Left hindlimb (tissue), 1 donor: ENCODE measurements at regions not wholly inside any gene's neighbourhood (a gene's known extent, or its start where the extent isn't known, plus 50 kb on each side); places are given as distances from the start of the nearest gene placed in this dataset.
A peak's percentile ranks its signal among the peaks of the same experiment; 100 is the strongest.
"Not testable (repeated sequence)": the region's sequence is repeated elsewhere in the genome, so short reads cannot be mapped to it uniquely, and the experiment has no call there.

Source experiments
- DNase-seq: peaks from one replicate; pipeline ENCODE4 v3.0.0-alpha.2; 2018

GRCh38 chr13:95391362-95391761 is 90.1 kb upstream of the ABCC4 start:
- DNase-seq: no peak

GRCh38 chr13:95391785-95392184 is 90.5 kb upstream of the ABCC4 start:
- no peak for DNase-seq

- no peak for DNase-seq
Observed at GRCh38 chr13:95392597-95392996, 91.3 kb upstream of the ABCC4 start.

- peak; percentile 34 for DNase-seq
Observed at GRCh38 chr13:95403349-95404140, 102.3 kb upstream of the ABCC4 start.

- DNase-seq: peak; percentile 85
Observed at GRCh38 chr13:95404141-95404882, 103.1 kb upstream of the ABCC4 start.

- no peak for DNase-seq
Observed at GRCh38 chr13:95406176-95406575, 104.9 kb upstream of the ABCC4 start.

- DNase-seq: no peak
Observed at GRCh38 chr13:95411428-95412040, 110.3 kb upstream of the ABCC4 start.

GRCh38 chr13:95418946-95419345 is 117.7 kb upstream of the ABCC4 start:
- DNase-seq: no peak

GRCh38 chr13:95420501-95420900 is 119.2 kb upstream of the ABCC4 start:
- no peak for DNase-seq

GRCh38 chr13:95426631-95427030 is 125.4 kb upstream of the ABCC4 start:
- no peak for DNase-seq

- not testable (repeated sequence) for DNase-seq
Observed at GRCh38 chr13:95430525-95430924, 122.0 kb upstream of the CLDN10 start.

- no peak for DNase-seq
Observed at GRCh38 chr13:95432141-95432540, 120.4 kb upstream of the CLDN10 start.

- no peak for DNase-seq
Observed at GRCh38 chr13:95433537-95433936, 119.0 kb upstream of the CLDN10 start.

- DNase-seq: no peak
Observed at GRCh38 chr13:95434111-95434510, 118.4 kb upstream of the CLDN10 start.

- no peak for DNase-seq
Observed at GRCh38 chr13:95437561-95437960, 115.0 kb upstream of the CLDN10 start.

GRCh38 chr13:95438297-95438696 is 114.2 kb upstream of the CLDN10 start:
- DNase-seq: no peak

- no peak for DNase-seq
Observed at GRCh38 chr13:95440441-95441088, 112.0 kb upstream of the CLDN10 start.

- no peak for DNase-seq
Observed at GRCh38 chr13:95441326-95441725, 111.2 kb upstream of the CLDN10 start.

- DNase-seq: no peak
Observed at GRCh38 chr13:95444006-95444730, 108.4 kb upstream of the CLDN10 start.

GRCh38 chr13:95445131-95445530 is 107.4 kb upstream of the CLDN10 start:
- no peak for DNase-seq

GRCh38 chr13:95447814-95448213 is 104.7 kb upstream of the CLDN10 start:
- no peak for DNase-seq

GRCh38 chr13:95451656-95452055 is 100.9 kb upstream of the CLDN10 start:
- no peak for DNase-seq

- DNase-seq: no peak
Observed at GRCh38 chr13:95452375-95452774, 100.1 kb upstream of the CLDN10 start.
